Activated naive CD4-positive, alpha-beta T cell treated with anti-CD3 and anti-CD28 coated beads, Interleukin-2, amount 50 U/mL, for 72 hours (primary cell): ENCODE measurements at regions not wholly inside any gene's neighbourhood (a gene's known extent, or its start where the extent isn't known, plus 50 kb on each side); places are given as distances from the start of the nearest gene placed in this dataset.
"Not testable (repeated sequence)": the region's sequence is repeated elsewhere in the genome, so short reads cannot be mapped to it uniquely, and the experiment has no call there.

Experiments
- ATAC-seq, 2 donors: fragments of 150-1000 bp; cut with Tn5 transposase; 2 replicates each; pipeline ENCODE4 v1.10.0; 2021; ENCODE audit warnings: mild to moderate bottlenecking in 2 of 2, moderate library complexity in 2 of 2
- DNase-seq, 2 donors: peaks; one replicate each; pipeline ENCODE4 v3.0.0; 2021 to 2022; ENCODE audit warnings: low spot score in 2 of 2
- H3K27ac Mint-ChIP-seq, 2 donors: one replicate each; pipeline ENCODE4 v1.8.0; 2022; ENCODE audit warnings: mild to moderate bottlenecking in 2 of 2, mixed read lengths in 2 of 2
- H3K36me3 Mint-ChIP-seq, 2 donors: one replicate each; pipeline ENCODE4 v1.8.0; 2022; ENCODE audit warnings: mixed read lengths in 2 of 2
- H3K9me3 Mint-ChIP-seq, 2 donors: one replicate each; pipeline ENCODE4 v1.8.0; 2022; ENCODE audit warnings: mixed read lengths in 2 of 2

DNA sequence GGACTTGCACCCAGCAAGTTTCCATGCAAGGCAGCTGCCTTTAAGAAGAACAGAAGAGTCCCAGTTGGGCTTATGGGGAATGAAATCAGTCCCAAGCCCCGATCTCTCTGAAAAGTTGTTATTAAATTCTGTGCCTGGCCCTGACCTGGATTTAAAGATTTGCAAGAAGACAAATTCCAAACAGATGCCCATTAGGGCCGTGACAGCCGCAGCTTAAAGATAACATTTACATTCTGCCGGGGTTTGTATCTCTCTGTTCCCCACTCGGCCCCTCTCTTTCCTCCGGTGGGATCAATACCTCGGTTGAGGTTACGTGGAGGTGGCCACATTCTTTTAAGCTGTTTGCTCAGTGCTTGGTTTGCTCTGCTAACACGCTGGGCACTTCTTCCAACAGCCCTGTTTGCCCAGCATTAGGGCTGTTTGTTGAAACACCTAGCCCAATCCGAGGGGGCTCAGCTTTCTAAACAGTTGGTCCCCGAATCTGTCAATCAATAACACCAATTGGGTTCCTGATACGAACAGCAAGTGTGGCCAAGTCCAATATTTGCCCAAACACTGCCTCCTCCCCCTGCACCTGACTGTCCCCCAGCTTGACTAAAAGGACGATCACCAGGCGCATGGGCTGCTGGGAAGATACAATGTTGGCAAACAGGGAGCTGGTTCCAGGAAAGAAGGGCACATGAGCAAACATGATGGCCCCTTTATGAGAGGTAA lies 108.6 kb downstream of the RPLP1 start:
- H3K9me3 Mint-ChIP-seq, result no peaks in the 10 kb centered on the region
- DNase-seq (no peak), ATAC-seq (no peak)
- no peaks in the 10 kb centered on the region for H3K36me3 Mint-ChIP-seq
- H3K27ac Mint-ChIP-seq, result no peak overlapping the region

DNA sequence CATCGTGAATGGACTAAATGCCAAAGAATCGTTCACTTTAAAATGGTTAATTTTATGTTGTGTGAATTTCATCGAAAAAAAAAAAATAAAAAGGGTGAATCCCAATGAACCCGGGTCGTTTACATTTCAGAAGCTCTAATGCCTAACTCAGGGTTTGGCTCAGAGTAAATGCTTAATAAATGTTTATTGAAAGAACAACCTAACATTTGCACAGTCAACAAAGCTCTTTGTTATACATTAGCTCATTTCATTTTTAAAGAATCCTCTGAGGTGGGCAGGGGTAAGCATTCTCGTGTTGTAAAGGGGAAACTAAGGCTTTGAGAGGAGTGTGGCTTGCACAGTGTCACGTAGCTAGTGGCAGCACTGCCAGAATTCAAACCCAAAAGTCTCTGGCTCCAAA lies 109.5 kb downstream of the RPLP1 start:
- Mint-ChIP-seq H3K36me3 (no peaks in the 10 kb centered on the region), H3K27ac (no peak overlapping the region), H3K9me3 (no peaks in the 10 kb centered on the region)
- DNase-seq (no peak), ATAC-seq (no peak)

DNA sequence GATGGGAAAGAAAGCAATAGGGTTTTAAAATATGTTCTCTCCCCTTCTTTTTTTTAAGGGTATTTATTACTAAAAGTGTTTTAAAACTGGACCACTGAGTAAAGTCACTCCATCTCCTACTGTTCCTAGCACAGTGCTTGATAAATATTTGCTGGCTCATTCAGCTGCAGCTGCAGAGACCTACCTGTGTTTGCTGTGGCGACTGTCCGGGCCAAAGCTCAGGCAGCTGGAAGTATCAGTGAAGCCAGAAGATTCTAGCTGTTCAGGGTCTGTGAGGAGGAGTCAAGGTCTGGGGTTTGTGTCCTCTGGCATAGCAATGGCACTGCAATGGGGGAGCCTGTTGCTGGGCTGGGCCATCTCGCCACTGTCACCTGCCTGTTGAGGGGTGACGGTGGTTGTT lies 109.9 kb downstream of the RPLP1 start:
- DNase-seq (no peak), ATAC-seq (no peak)
- Mint-ChIP-seq H3K27ac (no peak overlapping the region), H3K36me3 (no peaks in the 10 kb centered on the region), H3K9me3 (no peaks in the 10 kb centered on the region)

DNA sequence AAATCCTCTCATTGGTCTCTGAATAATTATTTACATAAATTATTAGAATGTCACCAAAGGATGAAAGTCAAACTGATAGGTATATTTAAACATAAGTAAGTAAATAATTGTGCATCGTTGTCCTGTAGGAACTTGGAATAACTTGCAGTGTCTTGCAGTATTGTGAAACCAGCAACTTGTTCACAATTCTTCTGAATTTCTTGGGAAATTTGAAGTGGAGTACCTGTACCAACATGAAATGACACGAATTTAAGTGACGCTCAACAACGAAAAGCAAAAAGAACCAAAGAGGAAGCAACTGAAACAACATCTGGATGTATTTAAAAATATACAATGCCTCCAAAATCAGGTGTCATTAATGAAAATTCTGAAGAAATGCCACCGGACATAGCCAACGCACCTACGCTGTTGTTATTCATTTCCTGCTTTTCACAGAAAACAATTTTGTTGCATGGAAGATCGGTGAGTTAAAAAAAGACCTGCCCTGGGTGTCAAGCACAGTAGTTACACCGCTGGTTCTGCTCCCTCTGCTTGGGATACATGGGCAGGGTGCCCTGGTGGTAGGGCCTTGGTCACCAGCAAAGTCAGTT lies 112.5 kb downstream of the RPLP1 start:
- no peaks in the 10 kb centered on the region for H3K36me3 Mint-ChIP-seq
- no peak overlapping the region for H3K27ac Mint-ChIP-seq
- ATAC-seq, result no peak
- no peaks in the 10 kb centered on the region for H3K9me3 Mint-ChIP-seq
- DNase-seq, result no peak

DNA sequence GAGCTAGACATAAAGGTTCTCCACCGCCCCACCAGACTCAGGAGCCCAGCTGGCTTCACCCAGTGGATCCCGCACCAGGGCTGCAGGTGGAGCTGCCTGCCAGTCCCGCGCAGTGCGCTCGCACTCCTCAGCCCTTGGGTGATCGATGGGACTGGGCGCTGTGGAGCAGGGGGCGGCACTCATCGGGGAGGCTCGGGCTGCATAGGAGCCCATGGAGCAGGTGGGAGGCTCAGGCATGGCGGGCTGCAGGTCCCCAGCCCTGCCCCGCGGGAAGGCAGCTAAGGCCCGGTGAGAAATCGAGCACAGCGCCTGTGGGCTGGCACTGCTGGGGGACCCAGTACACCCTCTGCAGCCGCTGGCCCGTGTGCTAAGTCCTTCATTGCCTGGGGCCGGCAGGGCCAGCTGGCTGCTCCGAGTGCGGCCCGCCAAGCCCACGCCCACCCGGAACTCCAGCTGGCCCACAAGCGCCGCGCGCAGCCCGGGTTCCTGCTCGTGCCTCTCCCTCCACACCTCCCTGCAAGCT lies 114.7 kb downstream of the RPLP1 start:
- not testable (repeated sequence) for DNase-seq, H3K9me3 Mint-ChIP-seq, H3K36me3 Mint-ChIP-seq, ATAC-seq, H3K27ac Mint-ChIP-seq

DNA sequence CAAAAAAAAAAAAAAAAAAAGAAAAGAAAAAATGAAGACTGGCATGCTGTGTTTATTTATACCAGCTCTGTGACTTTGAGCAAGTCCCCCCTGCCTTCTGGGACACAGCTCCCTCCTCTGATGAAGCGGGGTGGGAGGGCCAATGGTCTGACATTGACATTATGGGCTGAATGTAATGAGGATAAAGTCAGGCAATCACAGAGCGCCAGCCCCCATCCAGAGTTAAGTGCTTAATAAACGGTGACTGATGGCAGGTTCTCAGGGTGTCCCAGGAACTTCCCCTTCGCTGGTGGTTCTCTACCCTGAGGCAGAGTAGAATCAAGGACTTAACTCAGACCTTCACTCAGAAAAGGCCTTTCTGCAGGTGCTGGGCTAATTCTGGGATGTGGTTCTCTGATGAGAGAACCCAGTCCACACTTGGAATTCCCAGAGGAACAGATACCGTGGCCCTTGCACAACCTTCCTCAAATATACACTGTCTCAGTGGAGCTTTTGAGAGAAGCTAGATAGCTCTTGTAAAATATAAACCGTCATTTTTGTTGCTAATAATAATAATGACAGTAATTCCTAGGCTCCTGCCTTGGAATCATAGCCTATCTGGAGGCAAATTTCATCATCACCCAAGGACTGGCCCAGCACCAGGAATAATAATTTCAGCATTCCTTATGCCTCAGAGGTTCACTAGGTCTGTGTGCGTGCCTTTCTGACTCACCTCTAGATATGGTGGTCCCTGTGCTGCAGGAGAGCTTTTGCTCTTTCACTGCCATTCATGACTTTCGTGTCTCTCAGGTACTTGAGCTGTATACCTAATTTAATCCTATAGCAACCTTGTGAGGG lies 115.8 kb downstream of the RPLP1 start:
- DNase-seq (no peak), ATAC-seq (no peak)
- Mint-ChIP-seq H3K9me3 (no peaks in the 10 kb centered on the region), H3K27ac (no peak overlapping the region), H3K36me3 (no peaks in the 10 kb centered on the region)

DNA sequence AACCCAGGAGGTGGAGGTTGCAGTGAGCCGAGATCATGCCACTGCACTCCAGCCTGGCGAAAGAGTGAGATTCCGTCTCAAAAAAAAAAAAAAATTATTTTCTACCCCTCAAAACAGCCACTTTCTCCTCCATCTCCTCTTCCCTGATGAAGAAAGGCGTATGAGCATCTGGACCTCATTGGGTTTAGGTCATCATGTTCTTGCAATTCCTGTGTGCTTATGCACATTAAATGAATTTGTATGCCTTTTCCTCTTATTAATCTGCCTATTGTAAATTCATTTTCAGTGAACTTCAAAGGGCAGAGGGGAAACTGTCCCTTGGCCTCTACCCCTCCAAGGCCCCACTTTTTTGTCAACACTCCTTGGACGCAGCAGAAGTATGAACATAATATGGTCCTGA lies 117.8 kb downstream of the RPLP1 start:
- Mint-ChIP-seq H3K36me3 (no peaks in the 10 kb centered on the region), H3K9me3 (no peaks in the 10 kb centered on the region), H3K27ac (no peak overlapping the region)
- DNase-seq, result no peak
- ATAC-seq, result no peak

DNA sequence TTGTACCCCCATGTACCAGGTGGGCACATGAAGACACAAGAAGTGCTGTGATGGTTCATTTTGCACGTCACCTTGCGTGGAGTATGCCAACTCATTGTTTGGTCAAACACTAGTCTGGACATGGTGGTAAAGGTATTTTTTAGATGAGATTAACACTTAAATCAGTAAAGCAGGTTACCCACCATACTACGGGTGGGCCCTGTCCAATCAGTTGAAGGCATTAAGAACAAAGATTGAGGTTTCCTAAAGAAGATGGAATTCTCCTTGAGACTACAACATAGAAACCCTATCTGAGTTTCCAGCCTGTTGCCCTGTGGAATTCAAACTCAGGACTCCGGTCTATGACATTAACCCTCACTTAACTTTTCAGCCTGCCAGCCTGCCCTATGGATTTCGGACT lies 118.4 kb downstream of the RPLP1 start:
- no peak for ATAC-seq
- no peak overlapping the region for H3K27ac Mint-ChIP-seq
- DNase-seq, result no peak
- no peaks in the 10 kb centered on the region for H3K9me3 Mint-ChIP-seq
- H3K36me3 Mint-ChIP-seq, result no peaks in the 10 kb centered on the region

DNA sequence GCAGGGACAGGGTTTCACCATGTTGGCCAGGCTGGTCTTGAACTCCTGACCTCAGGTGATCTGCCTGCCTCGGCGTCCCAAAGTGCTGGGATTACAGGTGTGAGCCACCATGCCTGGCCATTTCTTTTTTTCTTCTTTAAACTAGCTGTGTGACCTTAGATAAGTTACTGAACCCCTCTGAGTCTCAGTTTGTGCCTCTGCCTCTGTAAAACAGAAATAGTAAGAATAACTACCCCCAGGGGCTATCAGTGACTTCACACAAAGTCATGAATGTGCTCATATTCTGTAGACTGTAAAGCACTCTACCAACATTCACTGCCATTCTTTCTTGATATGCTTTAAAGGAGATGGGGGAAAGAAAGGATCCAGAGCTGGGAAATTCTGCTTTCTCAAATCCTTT lies 120.7 kb downstream of the RPLP1 start:
- H3K36me3 Mint-ChIP-seq, ATAC-seq: not testable (repeated sequence)
- peak overlapping the region; percentile 65 to 84 for H3K27ac Mint-ChIP-seq

DNA sequence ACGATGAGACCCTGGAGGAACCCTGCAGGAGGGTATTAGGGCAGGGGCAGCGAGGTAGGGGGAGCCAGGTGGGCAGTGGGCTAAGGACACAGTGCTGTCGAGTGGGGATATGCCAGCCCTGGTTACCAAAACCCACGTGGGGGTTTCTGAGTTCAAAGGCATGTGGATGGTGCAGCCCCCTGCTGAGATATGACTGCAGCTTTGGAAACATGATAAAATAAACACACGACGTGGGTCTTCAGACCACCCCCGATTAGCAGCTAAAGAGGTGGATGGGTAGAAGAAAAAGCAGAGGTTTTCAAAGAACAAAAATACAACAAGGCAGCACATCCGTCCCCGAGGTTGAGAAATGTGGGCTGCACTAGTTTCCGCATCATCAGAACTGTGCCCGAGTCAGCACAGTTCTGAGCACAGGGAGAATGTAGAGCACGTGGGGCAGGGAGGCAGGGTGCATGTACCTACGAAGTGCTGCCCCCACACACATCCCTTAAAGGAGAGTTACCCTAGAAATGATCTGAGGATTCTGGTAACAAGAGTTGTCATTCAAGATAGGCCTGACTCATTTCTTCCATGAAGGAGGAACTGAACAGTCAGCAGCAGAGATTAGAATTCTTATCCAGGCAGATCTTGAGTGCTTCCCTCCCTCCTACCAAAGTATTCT lies 121.3 kb downstream of the RPLP1 start:
- ATAC-seq (peak; percentile 96 to 98), DNase-seq (peak in 1 of 2 donors; percentile 61)
- H3K9me3 Mint-ChIP-seq, result no peaks in the 10 kb centered on the region

More for the DNA sequence above, 120.7 kb downstream of the RPLP1 start:
- not testable (repeated sequence) for DNase-seq, H3K9me3 Mint-ChIP-seq

DNA sequence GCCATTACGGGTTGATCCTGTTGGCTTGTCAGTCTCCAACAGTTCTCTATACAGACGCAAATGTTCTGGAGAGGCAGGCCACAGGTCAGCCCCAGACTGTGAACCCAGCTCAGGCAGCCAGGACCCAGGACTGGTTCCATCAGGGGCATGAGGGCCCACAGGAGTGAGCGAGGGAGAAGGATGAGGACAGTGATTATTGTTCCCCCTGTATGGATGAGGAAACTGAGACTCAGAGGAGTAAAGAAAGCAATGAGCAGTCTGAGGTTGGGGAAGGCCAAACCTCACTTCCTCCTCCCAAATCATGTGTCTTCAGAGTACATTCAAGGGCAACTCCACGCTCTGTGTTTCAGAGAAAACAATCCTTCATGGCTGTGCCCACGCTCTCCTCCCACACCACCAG lies 121.9 kb downstream of the RPLP1 start:
- DNase-seq (peak in 1 of 2 donors; percentile 12), ATAC-seq (peak in 1 of 2 donors; percentile 52)
- no peaks in the 10 kb centered on the region for H3K9me3 Mint-ChIP-seq
- H3K27ac Mint-ChIP-seq, result peak overlapping the region; percentile 65 to 84
- H3K36me3 Mint-ChIP-seq, result no peaks in the 10 kb centered on the region

More for the DNA sequence above, 121.3 kb downstream of the RPLP1 start:
- Mint-ChIP-seq H3K27ac (peak overlapping the region; percentile 65 to 84), H3K36me3 (no peaks in the 10 kb centered on the region)

DNA sequence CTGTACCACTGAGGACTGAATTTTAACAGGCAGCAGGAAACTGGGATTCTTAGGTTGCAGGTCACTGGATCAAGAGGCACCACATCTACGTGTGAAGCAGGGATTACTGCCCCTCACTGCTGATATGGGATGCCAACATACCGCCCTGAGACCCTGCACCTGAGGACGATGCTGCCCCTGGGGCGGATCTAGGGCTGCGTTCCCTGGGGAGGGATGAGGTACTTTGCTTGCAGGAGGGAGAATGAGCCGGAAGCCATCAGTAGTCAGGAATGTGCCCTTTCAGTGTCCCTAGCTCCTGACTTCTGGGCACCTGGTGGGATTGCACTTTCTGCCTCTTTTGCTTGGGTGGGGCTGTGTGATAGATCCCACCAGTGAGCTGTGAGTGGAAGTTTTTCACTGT lies 122.8 kb downstream of the RPLP1 start:
- DNase-seq, result no peak
- peak overlapping the region in 1 of 2 donors; percentile 65 for H3K27ac Mint-ChIP-seq
- H3K9me3 Mint-ChIP-seq, result no peaks in the 10 kb centered on the region
- H3K36me3 Mint-ChIP-seq, result no peaks in the 10 kb centered on the region
- no peak for ATAC-seq

DNA sequence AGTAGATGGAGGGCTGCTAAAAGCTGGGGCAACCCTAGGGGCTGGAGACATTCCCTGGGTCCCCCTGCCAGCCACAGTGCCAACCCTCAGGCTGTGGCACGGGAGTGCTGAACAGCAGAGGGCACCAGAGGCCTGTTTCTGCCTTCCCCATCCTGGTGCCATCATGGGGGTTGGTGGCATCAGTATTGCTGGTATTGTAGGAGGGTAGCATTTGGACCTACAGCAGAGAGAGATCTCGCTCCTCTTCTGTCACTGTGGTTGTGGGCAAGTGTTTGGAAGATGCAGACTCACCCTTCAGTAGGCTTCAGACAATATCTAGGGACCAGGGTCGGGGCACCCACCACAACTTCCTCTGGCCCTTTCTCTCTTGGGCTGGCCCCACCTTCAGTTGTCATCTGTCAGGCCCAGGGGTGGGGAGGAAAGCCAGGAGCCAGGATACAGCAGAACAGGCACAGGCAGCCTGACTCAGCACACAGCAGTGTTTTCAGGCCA lies 123.5 kb downstream of the RPLP1 start:
- DNase-seq, result peak in 1 of 2 donors; percentile 70
- Mint-ChIP-seq H3K27ac (peak overlapping the region in 1 of 2 donors; percentile 65), H3K9me3 (no peaks in the 10 kb centered on the region), H3K36me3 (no peaks in the 10 kb centered on the region)
- peak; percentile 47 to 51 for ATAC-seq

DNA sequence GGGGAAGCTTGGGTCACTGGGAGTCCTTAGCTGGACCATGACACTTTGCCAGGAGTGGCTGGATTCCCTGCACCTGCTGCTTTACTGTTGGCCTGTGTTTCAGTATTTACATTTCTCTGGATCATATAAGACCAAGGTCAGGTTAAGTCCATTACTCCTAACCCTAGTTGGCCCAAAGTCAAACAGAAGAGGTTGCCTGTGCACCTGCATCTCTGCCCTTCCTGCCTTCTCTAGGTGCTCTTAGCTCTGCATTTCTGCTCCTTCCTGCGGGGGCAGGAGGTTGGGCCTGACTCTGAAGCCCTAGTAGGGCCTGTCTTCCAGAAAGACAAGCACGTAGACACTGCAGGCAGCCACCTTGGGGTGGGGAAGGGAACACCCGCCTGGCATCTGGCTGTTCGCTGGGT lies 124.3 kb downstream of the RPLP1 start:
- no peak overlapping the region for H3K27ac Mint-ChIP-seq
- no peak for DNase-seq
- no peak for ATAC-seq
- H3K36me3 Mint-ChIP-seq, result no peaks in the 10 kb centered on the region
- no peaks in the 10 kb centered on the region for H3K9me3 Mint-ChIP-seq

DNA sequence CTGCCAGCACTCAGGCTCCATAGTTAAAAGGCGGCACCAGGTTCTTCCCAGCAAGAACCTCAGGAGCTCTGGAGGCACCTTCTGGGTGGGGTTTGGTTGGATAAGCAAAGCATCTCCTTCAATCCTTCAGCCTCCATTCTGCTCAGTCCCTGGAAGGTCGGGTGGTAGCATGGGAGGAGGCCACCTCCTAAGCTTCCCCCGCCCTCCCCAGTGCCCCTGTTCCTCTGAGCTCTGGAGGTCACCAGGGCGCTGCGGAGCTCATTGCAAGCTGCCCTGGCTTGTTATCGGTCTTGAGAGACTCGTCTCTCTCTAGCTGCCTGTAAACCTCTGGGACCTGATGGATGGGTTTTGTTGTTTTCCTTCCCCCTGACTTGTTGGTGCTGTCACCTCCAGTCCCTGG lies 124.8 kb downstream of the RPLP1 start:
- no peaks in the 10 kb centered on the region for H3K36me3 Mint-ChIP-seq
- H3K27ac Mint-ChIP-seq, result no peak overlapping the region
- no peaks in the 10 kb centered on the region for H3K9me3 Mint-ChIP-seq
- no peak for ATAC-seq
- no peak for DNase-seq

DNA sequence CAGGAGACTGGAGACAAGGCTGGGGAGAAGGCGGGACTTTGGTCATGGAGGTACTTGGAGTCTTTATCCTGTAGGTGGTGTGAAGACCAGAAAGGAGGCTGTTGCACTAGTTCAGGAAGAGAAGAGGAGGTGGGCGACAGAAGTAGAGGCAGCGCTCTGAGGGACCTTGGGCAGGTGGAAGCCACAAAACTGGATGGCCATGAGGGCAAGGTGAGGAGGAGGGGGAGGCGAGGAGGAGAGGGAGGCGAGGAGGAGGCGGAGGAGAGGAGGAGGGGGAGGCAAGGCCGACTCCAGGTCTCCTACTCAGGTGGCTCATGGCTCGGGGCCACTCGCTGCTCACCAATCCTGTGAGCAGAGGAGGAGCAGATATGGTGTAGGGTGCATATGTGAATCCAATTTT lies 125.6 kb downstream of the RPLP1 start:
- no peak overlapping the region for H3K27ac Mint-ChIP-seq
- DNase-seq, result no peak
- no peak for ATAC-seq
- H3K36me3 Mint-ChIP-seq, result no peaks in the 10 kb centered on the region
- no peaks in the 10 kb centered on the region for H3K9me3 Mint-ChIP-seq
